ES-I3 (cell line): ENCODE measurements at regions not wholly inside any gene's neighbourhood (a gene's known extent, or its start where the extent isn't known, plus 50 kb on each side); places are given as distances from the start of the nearest gene placed in this dataset.

Experiments used
- H3K36me3 ChIP-seq: 2 replicates; pipeline ENCODE4 v1.6.1; 2013; ENCODE audit warnings: mild to moderate bottlenecking, low read length, control low read depth, moderate library complexity; ENCODE audit not compliant: insufficient read depth
- H3K4me1 ChIP-seq: 2 replicates; pipeline ENCODE4 v1.6.1; 2013; ENCODE audit warnings: mild to moderate bottlenecking, control low read depth, low read length; ENCODE audit not compliant: insufficient read depth
- H3K9ac ChIP-seq: 2 replicates; pipeline ENCODE4 v1.6.1; 2013; ENCODE audit warnings: low read depth, mild to moderate bottlenecking, low read length, moderate library complexity
- H3K9me3 ChIP-seq: 2 replicates; pipeline ENCODE4 v1.6.1; 2013; ENCODE audit warnings: mild to moderate bottlenecking, low read length, moderate library complexity; ENCODE audit not compliant: control insufficient read depth, insufficient read depth

DNA sequence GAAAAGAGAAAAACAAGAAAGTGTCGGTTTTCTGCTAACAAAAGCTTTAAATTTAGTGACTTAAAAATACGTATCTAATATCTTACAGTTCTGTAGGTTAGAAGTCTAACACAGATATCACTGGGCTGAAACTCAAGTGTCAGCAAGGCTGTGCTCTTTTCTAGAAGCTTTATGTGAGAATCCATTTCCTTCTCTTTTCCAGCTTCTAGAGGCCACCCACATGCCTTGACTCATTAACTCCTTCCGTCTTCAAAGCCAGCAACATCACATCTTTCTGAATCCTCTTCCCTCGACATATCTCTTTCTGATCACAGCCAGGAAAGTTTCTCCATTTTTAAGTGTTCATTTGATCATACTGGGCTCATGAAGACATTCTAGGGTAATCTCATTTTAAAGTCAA, 262.0 kb downstream of the MAFB start:
- Histone ChIP-seq H3K4me1 (peaks cover 3% of the 10 kb centered on the region; the same call in 1 of the 2 replicates), H3K36me3 (no peaks in the 10 kb centered on the region), H3K9ac (no peak overlapping the region), H3K9me3 (no peaks in the 10 kb centered on the region)

DNA sequence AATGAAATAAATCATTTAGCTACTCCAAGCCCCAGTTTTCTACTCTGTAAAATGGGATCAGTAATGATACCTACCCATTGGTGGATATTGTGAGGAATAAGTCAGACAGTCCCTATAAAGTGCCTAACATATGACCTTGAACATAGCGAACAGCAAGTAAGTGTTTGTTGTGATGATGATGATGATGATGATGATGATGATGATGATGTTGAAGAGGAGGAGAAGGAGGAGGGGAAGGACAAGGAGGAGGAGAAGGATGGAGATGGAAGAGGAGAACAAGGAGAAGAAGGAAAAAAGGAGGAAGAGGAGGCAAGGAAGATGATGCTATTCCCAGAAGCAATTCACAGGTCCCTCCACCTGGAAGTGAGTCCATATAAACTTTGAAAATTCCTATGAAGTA, 264.3 kb downstream of the MAFB start:
- no peaks in the 10 kb centered on the region for H3K36me3 ChIP-seq
- H3K9ac ChIP-seq: no peak overlapping the region
- no peaks in the 10 kb centered on the region for H3K9me3 ChIP-seq
- no peaks in the 10 kb centered on the region for H3K4me1 ChIP-seq

GRCh38 chr20:40422656-40423055, 266.4 kb downstream of the MAFB start:
- Histone ChIP-seq H3K36me3 (no peaks in the 10 kb centered on the region), H3K4me1 (no peaks in the 10 kb centered on the region), H3K9me3 (no peaks in the 10 kb centered on the region), H3K9ac (no peak overlapping the region)

DNA sequence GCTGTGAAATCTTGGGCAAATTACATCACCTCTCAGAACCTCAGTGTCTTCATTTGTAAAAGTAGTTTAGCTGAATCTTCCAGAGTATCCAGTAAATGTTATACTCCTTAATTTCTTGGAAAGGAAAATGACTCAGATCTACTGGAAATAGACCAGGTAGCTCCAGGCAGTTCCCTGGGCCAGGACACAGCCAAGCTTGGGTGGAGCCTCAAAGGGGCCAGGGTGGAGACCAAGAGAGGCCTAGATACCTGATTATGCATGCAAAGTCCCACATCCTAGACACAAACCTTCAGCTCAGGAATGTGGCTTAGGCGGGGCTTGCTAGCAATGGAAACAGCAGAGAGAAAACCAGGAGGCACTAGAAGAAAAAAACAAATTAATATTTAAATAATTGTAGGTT, 272.8 kb downstream of the MAFB start:
- Histone ChIP-seq H3K9me3 (no peaks in the 10 kb centered on the region), H3K36me3 (no peaks in the 10 kb centered on the region), H3K9ac (no peak overlapping the region), H3K4me1 (no peaks in the 10 kb centered on the region)

GRCh38 chr20:40414843-40415615, 274.0 kb downstream of the MAFB start:
- Histone ChIP-seq H3K4me1 (no peaks in the 10 kb centered on the region), H3K36me3 (no peaks in the 10 kb centered on the region), H3K9ac (no peak overlapping the region), H3K9me3 (no peaks in the 10 kb centered on the region)

GRCh38 chr20:40410028-40410427, 279.0 kb downstream of the MAFB start:
- no peaks in the 10 kb centered on the region for H3K4me1 ChIP-seq
- H3K9me3 ChIP-seq: no peaks in the 10 kb centered on the region
- H3K9ac ChIP-seq: no peak overlapping the region
- no peaks in the 10 kb centered on the region for H3K36me3 ChIP-seq

- H3K9me3 ChIP-seq: peaks cover 2% of the 10 kb centered on the region; the same call in 1 of the 2 replicates
Measured at GRCh38 chr20:40397467-40397866, 291.6 kb downstream of the MAFB start.

DNA sequence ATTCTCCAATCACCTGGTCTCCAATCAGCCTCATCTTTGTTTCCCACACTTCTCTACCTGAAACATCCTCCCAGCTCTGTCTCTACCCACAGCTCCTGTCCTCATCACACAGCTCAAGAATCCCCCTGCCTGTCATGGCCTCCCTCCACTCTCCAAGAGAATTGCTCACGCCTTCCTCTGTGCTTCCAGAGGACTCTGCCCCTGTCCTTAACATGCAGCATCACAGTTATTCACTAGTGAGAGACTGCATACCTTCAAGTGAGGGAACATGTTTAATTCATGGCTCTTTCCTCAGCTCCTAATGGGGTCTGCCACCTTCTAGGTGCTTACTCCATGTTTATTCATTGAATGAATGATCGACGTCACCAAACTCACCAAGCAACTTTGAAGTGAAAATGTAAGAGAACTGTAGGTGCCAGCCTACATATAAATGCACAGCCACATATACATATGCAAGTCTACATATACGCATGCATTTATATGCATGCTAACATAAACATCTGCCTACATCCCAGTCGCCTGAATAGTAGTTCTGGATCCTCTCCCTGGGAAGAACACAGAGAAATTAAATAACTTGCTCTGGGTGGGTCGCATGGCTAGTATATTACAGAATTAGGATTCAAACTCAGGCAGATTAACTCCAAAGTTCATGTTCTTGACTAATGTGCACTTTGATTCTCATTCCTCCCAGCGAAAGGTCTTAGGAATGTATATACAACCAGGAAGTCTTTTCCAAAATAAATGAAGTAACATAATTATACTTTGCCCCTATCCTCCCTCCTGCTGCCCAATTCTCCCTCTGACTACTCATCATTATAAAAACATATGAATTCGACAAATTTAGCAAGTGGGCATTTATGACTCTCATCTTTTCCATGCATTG, 295.6 kb downstream of the MAFB start:
- H3K36me3 ChIP-seq: no peaks in the 10 kb centered on the region
- no peak overlapping the region for H3K9ac ChIP-seq
- peaks cover 4% of the 10 kb centered on the region for H3K4me1 ChIP-seq
- 0 out of 2 replicates have a peak, but pooled peaks cover 2% of the 10 kb centered on the region for H3K9me3 ChIP-seq

More at GRCh38 chr20:40397467-40397866, 291.6 kb downstream of the MAFB start:
- H3K4me1 ChIP-seq: peaks cover 4% of the 10 kb centered on the region
- H3K36me3 ChIP-seq: no peaks in the 10 kb centered on the region
- no peak overlapping the region for H3K9ac ChIP-seq

DNA sequence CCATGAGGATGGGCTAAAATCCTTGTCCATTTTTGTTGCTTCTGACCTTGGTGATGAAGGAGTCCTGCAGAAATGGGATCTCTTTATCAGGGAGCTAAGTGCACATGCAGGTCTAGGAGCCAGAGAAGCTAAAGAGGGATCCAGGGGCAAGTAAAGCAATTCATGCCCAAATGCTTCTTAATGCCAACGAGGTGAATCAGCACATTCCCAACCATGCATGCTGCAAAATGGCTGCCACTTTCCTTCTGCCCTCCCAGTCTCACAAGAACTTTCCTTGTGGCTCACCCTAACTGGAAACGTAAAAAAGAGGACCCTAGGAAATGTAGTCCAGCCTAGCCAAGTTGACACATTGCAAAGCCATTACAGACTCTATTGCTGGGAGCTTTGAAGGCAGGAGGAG, 298.4 kb downstream of the MAFB start:
- Histone ChIP-seq H3K36me3 (no peaks in the 10 kb centered on the region), H3K9me3 (0 out of 2 replicates have a peak, but pooled peaks cover 2% of the 10 kb centered on the region), H3K9ac (no peak overlapping the region), H3K4me1 (peaks cover 4% of the 10 kb centered on the region; the same call in 1 of the 2 replicates)

- H3K4me1 ChIP-seq: no peaks in the 10 kb centered on the region
- H3K9ac ChIP-seq: no peak overlapping the region
- peaks cover 4% of the 10 kb centered on the region; the same call in 1 of the 2 replicates for H3K9me3 ChIP-seq
- H3K36me3 ChIP-seq: no peaks in the 10 kb centered on the region
Measured at GRCh38 chr20:40370800-40371199, 318.2 kb downstream of the MAFB start.

GRCh38 chr20:40368876-40369275, 320.2 kb downstream of the MAFB start:
- no peaks in the 10 kb centered on the region for H3K36me3 ChIP-seq

GRCh38 chr20:40361916-40362315, 327.1 kb downstream of the MAFB start:
- no peak overlapping the region for H3K9ac ChIP-seq
- no peaks in the 10 kb centered on the region for H3K36me3 ChIP-seq
- no peaks in the 10 kb centered on the region for H3K4me1 ChIP-seq
- no peaks in the 10 kb centered on the region for H3K9me3 ChIP-seq

More at GRCh38 chr20:40368876-40369275, 320.2 kb downstream of the MAFB start:
- Histone ChIP-seq H3K9me3 (no peaks in the 10 kb centered on the region), H3K4me1 (no peaks in the 10 kb centered on the region), H3K9ac (no peak overlapping the region)

DNA sequence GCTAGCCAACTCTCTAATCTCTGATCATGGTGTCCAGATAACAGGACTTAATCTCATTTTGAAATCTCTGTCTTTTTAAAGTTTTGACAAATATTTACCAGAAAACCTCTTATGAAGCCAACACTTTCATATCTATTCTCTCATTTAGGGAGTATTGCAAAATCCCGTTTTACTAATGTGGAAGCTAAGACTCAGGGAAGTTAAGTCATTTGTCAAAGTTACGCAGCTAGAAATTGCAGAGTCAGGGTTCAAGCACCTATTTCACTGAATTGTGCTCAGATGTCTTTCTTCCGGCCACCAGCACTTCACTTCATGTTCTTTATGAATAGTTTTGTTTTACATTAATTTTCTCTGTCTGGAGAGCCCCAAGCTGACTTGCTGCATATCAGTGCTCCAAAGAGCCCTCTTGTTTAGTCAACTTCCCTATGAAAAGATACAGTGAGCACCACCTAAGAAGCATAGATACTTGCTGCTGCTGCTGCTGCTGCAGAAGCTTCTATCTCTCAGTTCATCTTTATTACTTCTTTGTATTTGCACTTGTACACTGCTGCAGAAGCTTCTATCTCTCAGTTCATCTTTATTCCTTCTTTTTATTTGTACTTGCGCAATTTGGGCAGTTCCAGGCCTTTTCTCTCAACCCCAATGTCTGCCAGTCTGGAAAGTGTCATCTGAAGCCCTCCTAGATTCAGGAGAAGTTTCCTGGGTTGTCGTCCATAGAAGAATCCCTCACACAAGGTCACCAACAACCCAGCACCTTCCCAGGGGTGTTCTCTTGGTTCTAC, 329.7 kb downstream of the MAFB start:
- Histone ChIP-seq H3K9ac (no peak overlapping the region), H3K9me3 (no peaks in the 10 kb centered on the region), H3K4me1 (no peaks in the 10 kb centered on the region), H3K36me3 (no peaks in the 10 kb centered on the region)

DNA sequence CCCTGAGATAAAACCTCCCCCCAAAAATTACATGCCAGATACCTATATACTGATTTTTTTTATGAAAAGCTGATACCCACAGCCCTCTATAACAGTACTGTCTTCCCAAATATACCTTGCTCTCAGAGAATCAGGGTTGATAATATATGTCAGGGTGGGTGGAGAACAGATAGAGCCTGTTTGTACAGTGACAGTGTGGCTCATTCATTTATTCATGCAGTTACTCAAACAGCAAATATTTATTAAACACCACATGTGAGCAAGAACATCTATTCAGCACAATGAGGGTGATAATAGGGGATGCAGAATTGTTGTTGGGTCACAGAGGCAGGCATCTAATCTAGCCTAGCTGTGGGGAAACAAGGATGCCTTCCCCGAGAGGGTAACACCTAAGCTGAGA, 334.2 kb downstream of the MAFB start:
- Histone ChIP-seq H3K36me3 (no peaks in the 10 kb centered on the region), H3K9ac (no peak overlapping the region), H3K4me1 (no peaks in the 10 kb centered on the region), H3K9me3 (no peaks in the 10 kb centered on the region)
